Breast epithelium (tissue), 4 donors: ENCODE measurements at regions not wholly inside any gene's neighbourhood (a gene's known extent, or its start where the extent isn't known, plus 50 kb on each side); places are given as distances from the start of the nearest gene placed in this dataset.
"Not testable (repeated sequence)": the region's sequence is repeated elsewhere in the genome, so short reads cannot be mapped to it uniquely, and the experiment has no call there.

ENCODE experiments used
- DNase-seq, 2 donors: peaks; one replicate each; pipeline ENCODE4 v3.0.0-alpha.2; 2019; ENCODE audit warnings: low spot score in 2 of 2
- H3K27ac ChIP-seq, 2 donors: fragments of 200-600 bp; sonication (generic) in 1 of 2; one replicate each; pipeline ENCODE4 v1.5.1; 2016 to 2019; ENCODE audit warnings: mild to moderate bottlenecking in 1 of 2
- H3K27me3 ChIP-seq, 2 donors: fragments of 200-600 bp; sonication (generic) in 1 of 2; one replicate each; pipeline versions ENCODE4 v1.5.1 to v1.6.0; 2017 to 2019; ENCODE audit warnings: control low read depth in 1 of 2, mild to moderate bottlenecking in 1 of 2
- H3K36me3 ChIP-seq: fragments of 200-600 bp; one replicate; pipeline ENCODE4 v1.5.1; 2019
- H3K4me1 ChIP-seq, 2 donors: fragments of 200-600 bp; sonication (generic); one replicate each; pipeline ENCODE4 v1.5.1; 2016 to 2019; ENCODE audit warnings: control low read depth in 1 of 2
- H3K4me3 ChIP-seq, 3 donors: fragments of 200-600 bp; sonication (generic); 1 replicate in 2 of 3; 2 replicates in 1 of 3; pipeline ENCODE4 v1.5.1; 2016 to 2019; ENCODE audit warnings: mild to moderate bottlenecking in 3 of 3, moderate library complexity in 2 of 3
- H3K9me3 ChIP-seq, 2 donors: fragments of 200-600 bp; sonication (generic) in 1 of 2; one replicate each; pipeline ENCODE4 v1.5.1; 2016 to 2019; ENCODE audit warnings: control low read depth in 1 of 2
- POLR2A ChIP-seq: fragments of 450-650 bp; IDR thresholded peaks from one replicate; pipeline ENCODE4 v1.6.1; 2016; ENCODE audit warnings: antibody characterized with exemption, mild to moderate bottlenecking, moderate library complexity
- POLR2AphosphoS5 ChIP-seq, 3 donors: sonication (generic); formaldehyde crosslinking; IDR thresholded peaks; one replicate each; pipeline ENCODE4 v1.6.1; 2017; ENCODE audit warnings: antibody characterized with exemption in 3 of 3
- intact Hi-C: fragments of 100-400 bp; cut with DNase I; formaldehyde crosslinking; loops from one replicate; pipeline ENCODE4 v1.15.1; 2023; ENCODE audit warnings: low total_unique reads
- TF ChIP-seq, protein P1 (sequence below), 3 donors: fragments of 450-650 bp; IDR thresholded peaks; one replicate each; pipeline ENCODE4 v1.5.1; 2016 to 2017; ENCODE audit warnings: antibody characterized with exemption in 3 of 3, mild to moderate bottlenecking in 3 of 3, moderate library complexity in 3 of 3

DNA sequence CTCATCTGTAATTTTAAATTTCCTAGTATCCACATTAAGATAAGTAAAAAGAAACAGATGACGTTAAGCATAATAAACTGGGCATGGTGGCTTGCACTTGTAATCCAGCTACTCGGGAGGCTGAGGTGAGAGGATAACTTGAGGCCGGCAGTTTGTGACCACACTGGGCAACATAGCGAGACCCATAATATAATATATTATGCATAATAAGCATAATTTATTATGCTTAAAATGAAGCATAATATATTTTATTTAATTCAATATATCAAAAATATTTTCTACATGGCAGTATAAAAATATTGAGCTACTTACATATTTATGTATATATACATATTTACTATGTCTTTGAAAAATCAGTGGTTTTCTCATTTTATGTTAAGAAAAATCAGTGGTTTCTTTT lies 128.3 kb downstream of the GOSR1 start:
- DNase-seq: no peak
- no peak overlapping the region for H3K27ac ChIP-seq
- TF ChIP-seq, protein P1, sequence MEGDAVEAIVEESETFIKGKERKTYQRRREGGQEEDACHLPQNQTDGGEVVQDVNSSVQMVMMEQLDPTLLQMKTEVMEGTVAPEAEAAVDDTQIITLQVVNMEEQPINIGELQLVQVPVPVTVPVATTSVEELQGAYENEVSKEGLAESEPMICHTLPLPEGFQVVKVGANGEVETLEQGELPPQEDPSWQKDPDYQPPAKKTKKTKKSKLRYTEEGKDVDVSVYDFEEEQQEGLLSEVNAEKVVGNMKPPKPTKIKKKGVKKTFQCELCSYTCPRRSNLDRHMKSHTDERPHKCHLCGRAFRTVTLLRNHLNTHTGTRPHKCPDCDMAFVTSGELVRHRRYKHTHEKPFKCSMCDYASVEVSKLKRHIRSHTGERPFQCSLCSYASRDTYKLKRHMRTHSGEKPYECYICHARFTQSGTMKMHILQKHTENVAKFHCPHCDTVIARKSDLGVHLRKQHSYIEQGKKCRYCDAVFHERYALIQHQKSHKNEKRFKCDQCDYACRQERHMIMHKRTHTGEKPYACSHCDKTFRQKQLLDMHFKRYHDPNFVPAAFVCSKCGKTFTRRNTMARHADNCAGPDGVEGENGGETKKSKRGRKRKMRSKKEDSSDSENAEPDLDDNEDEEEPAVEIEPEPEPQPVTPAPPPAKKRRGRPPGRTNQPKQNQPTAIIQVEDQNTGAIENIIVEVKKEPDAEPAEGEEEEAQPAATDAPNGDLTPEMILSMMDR (IDR thresholded peaks at IDR 0.05): no peak
- TF ChIP-seq POLR2A (no peak), POLR2AphosphoS5 (IDR thresholded peaks at IDR 0.05) (no peak)
- no peaks in the 10 kb centered on the region for H3K4me1 ChIP-seq
- H3K27me3 ChIP-seq: no peaks in the 10 kb centered on the region
- no peak overlapping the region for H3K4me3 ChIP-seq
- intact Hi-C loops: no loop called here
- no peaks in the 10 kb centered on the region for H3K36me3 ChIP-seq
- H3K9me3 ChIP-seq: no peaks in the 10 kb centered on the region

- H3K36me3 ChIP-seq: no peaks in the 10 kb centered on the region
- intact Hi-C loops: no loop called here
- DNase-seq: no peak
These were observed 127.8 kb downstream of the GOSR1 start for GRCh38 chr17:30605027-30605426.

GRCh38 chr17:30602396-30602795 lies 125.2 kb downstream of the GOSR1 start:
- H3K27me3 ChIP-seq, DNase-seq, H3K9me3 ChIP-seq, H3K36me3 ChIP-seq, H3K4me1 ChIP-seq, H3K27ac ChIP-seq, intact Hi-C loops: not testable (repeated sequence)
- peak overlapping the region in 1 of 3 donors; percentile 83 for H3K4me3 ChIP-seq

More at GRCh38 chr17:30605027-30605426, 127.8 kb downstream of the GOSR1 start:
- Histone ChIP-seq H3K4me1 (no peaks in the 10 kb centered on the region), H3K27ac (no peak overlapping the region), H3K9me3 (no peaks in the 10 kb centered on the region), H3K4me3 (no peak overlapping the region), H3K27me3 (no peaks in the 10 kb centered on the region)
- TF ChIP-seq, protein P1 (IDR thresholded peaks at IDR 0.05): no peak
- TF ChIP-seq POLR2AphosphoS5 (IDR thresholded peaks at IDR 0.05) (no peak), POLR2A (no peak)

GRCh38 chr17:30601984-30602383 lies 124.8 kb downstream of the GOSR1 start:
- DNase-seq, intact Hi-C loops, H3K27me3 ChIP-seq, H3K4me1 ChIP-seq, H3K9me3 ChIP-seq, H3K36me3 ChIP-seq: not testable (repeated sequence)
- Histone ChIP-seq H3K27ac (peak overlapping the region in 1 of 2 donors; percentile 5), H3K4me3 (peak overlapping the region in 2 of 3 donors; percentile 83 to 87)

DNA sequence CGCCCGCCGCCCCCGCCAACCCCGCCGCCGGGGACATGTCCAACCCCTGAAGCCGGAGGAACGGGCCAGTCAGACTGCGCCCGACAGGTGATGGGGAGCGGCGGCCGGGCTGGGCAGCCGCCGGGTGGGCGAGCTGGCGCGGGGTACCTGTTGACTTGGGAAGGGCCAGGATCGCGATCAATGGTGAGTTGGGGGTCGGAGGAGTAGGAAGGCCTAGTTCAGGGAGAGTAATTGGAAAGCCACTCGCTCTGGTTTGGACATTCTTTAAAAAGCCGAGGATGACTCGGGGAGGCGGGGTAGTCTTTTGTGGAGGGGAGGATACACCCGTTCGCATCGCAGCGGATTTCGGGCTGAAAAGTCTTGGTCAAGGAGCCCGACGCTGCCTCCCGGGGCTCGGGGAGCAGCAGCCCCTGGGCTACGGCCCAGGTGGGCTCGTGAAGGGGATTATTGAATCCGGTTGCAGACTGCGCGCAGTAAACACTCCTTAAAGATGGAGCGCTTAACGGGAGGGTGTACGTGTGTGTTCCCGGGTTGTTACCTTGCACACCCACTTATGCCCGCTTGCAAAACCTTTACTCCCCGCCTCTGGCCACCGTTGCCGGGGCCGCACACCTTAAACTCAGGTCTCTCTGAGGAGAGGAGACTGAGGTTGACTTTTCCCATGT lies 123.8 kb downstream of the GOSR1 start:
- Histone ChIP-seq H3K27me3 (no peaks in the 10 kb centered on the region), H3K4me3 (peak overlapping the region; percentile 74 to 87 (median 83)), H3K36me3 (no peaks in the 10 kb centered on the region), H3K9me3 (no peaks in the 10 kb centered on the region), H3K4me1 (no peaks in the 10 kb centered on the region), H3K27ac (peak overlapping the region; percentile 96 to 98)
- no peak for TF ChIP-seq POLR2AphosphoS5 (IDR thresholded peaks at IDR 0.05)
- TF ChIP-seq POLR2A: no peak
- TF ChIP-seq, protein P1 (IDR thresholded peaks at IDR 0.05): no peak
- DNase-seq: no peak
- intact Hi-C loops: no loop called here

GRCh38 chr17:30600060-30600829 lies 123.0 kb downstream of the GOSR1 start:
- Histone ChIP-seq H3K27me3 (no peaks in the 10 kb centered on the region), H3K9me3 (no peaks in the 10 kb centered on the region), H3K36me3 (no peaks in the 10 kb centered on the region), H3K27ac (peak overlapping the region; percentile 96 to 98), H3K4me3 (peak overlapping the region; percentile 74 to 87 (median 83)), H3K4me1 (no peaks in the 10 kb centered on the region)
- intact Hi-C loops: no loop called here
- DNase-seq: peak; percentile 62 to 79
- TF ChIP-seq, protein P1 (IDR thresholded peaks at IDR 0.05): peak in 2 of 3 donors; percentile 48 to 61
- peak; percentile 68 for TF ChIP-seq POLR2A
- TF ChIP-seq POLR2AphosphoS5 (IDR thresholded peaks at IDR 0.05): peak; percentile 59 to 85 (median 71)
